ENCODE measurements at regions not wholly inside any gene's neighbourhood (a gene's known extent, or its start where the extent isn't known, plus 50 kb on each side); places are given as distances from the start of the nearest gene placed in this dataset.
"Not testable (repeated sequence)": the region's sequence is repeated elsewhere in the genome, so short reads cannot be mapped to it uniquely, and the experiment has no call there.

GRCh38 chr15:32536507-32537172 is 56.6 kb upstream of the GOLGA8N start:
- in situ Hi-C loops (cut with HindIII; ENCODE audit: low sequenced_read_pairs); DNase-seq (ENCODE audit: low read depth): not testable (repeated sequence)
- H3K4me3 ChIP-seq (ENCODE audit: low read depth, low read length): peak overlapping the region; percentile 41

- H3K4me3 ChIP-seq (ENCODE audit: low read depth, low read length); in situ Hi-C loops (cut with HindIII; ENCODE audit: low sequenced_read_pairs); DNase-seq (ENCODE audit: low read depth): not testable (repeated sequence)
These were observed 57.2 kb upstream of the GOLGA8N start for GRCh38 chr15:32536057-32536493.

GRCh38 chr15:32535150-32535898 is 57.9 kb upstream of the GOLGA8N start:
- in situ Hi-C loops (cut with HindIII; ENCODE audit: low sequenced_read_pairs); H3K4me3 ChIP-seq (ENCODE audit: low read depth, low read length); DNase-seq (ENCODE audit: low read depth): not testable (repeated sequence)

- DNase-seq (ENCODE audit: low read depth); H3K4me3 ChIP-seq (ENCODE audit: low read depth, low read length); in situ Hi-C loops (cut with HindIII; ENCODE audit: low sequenced_read_pairs): not testable (repeated sequence)
These were observed 67.5 kb upstream of the GOLGA8O start for GRCh38 chr15:32522900-32523299.

- in situ Hi-C loops (cut with HindIII; ENCODE audit: low sequenced_read_pairs): not testable (repeated sequence)
These were observed 67.0 kb upstream of the GOLGA8O start for GRCh38 chr15:32522421-32522820.

GRCh38 chr15:32518976-32519375 is 63.5 kb upstream of the GOLGA8O start:
- H3K4me3 ChIP-seq (ENCODE audit: low read depth, low read length); DNase-seq (ENCODE audit: low read depth); in situ Hi-C loops (cut with HindIII; ENCODE audit: low sequenced_read_pairs): not testable (repeated sequence)

More at GRCh38 chr15:32522421-32522820, 67.0 kb upstream of the GOLGA8O start:
- not testable (repeated sequence) for H3K4me3 ChIP-seq (ENCODE audit: low read depth, low read length); DNase-seq (ENCODE audit: low read depth)

GRCh38 chr15:32518013-32518412 is 62.6 kb upstream of the GOLGA8O start:
- DNase-seq (ENCODE audit: low read depth); H3K4me3 ChIP-seq (ENCODE audit: low read depth, low read length); in situ Hi-C loops (cut with HindIII; ENCODE audit: low sequenced_read_pairs): not testable (repeated sequence)

- DNase-seq (ENCODE audit: low read depth); H3K4me3 ChIP-seq (ENCODE audit: low read depth, low read length); in situ Hi-C loops (cut with HindIII; ENCODE audit: low sequenced_read_pairs): not testable (repeated sequence)
These were observed 61.5 kb upstream of the GOLGA8O start for GRCh38 chr15:32516954-32517353.

- DNase-seq (ENCODE audit: low read depth); in situ Hi-C loops (cut with HindIII; ENCODE audit: low sequenced_read_pairs); H3K4me3 ChIP-seq (ENCODE audit: low read depth, low read length): not testable (repeated sequence)
These were observed 57.9 kb upstream of the GOLGA8O start for GRCh38 chr15:32513378-32513777.

- in situ Hi-C loops (cut with HindIII; ENCODE audit: low sequenced_read_pairs); DNase-seq (ENCODE audit: low read depth); H3K4me3 ChIP-seq (ENCODE audit: low read depth, low read length): not testable (repeated sequence)
These were observed 54.6 kb upstream of the GOLGA8O start for GRCh38 chr15:32510027-32510426.

GRCh38 chr15:32508081-32508480 is 52.6 kb upstream of the GOLGA8O start:
- DNase-seq (ENCODE audit: low read depth); H3K4me3 ChIP-seq (ENCODE audit: low read depth, low read length); in situ Hi-C loops (cut with HindIII; ENCODE audit: low sequenced_read_pairs): not testable (repeated sequence)

GRCh38 chr15:32506787-32507186 is 51.4 kb upstream of the GOLGA8O start:
- H3K4me3 ChIP-seq (ENCODE audit: low read depth, low read length); in situ Hi-C loops (cut with HindIII; ENCODE audit: low sequenced_read_pairs); DNase-seq (ENCODE audit: low read depth): not testable (repeated sequence)

- DNase-seq (ENCODE audit: low read depth); H3K4me3 ChIP-seq (ENCODE audit: low read depth, low read length); in situ Hi-C loops (cut with HindIII; ENCODE audit: low sequenced_read_pairs): not testable (repeated sequence)
These were observed 50.2 kb upstream of the GOLGA8O start for GRCh38 chr15:32505633-32506032.

Data from astrocyte of the cerebellum (primary cell).